ENCODE measurements at regions not wholly inside any gene's neighbourhood (a gene's known extent, or its start where the extent isn't known, plus 50 kb on each side); places are given as distances from the start of the nearest gene placed in this dataset.

GRCh38 chr9:118422508-118422907, 718.3 kb downstream of the TLR4 start:
- Mint-ChIP-seq H3K9me3 (ENCODE audit: insufficient read depth) (no peaks in the 10 kb centered on the region), H3K36me3 (ENCODE audit: low read depth) (no peaks in the 10 kb centered on the region), H3K4me3 (no peak overlapping the region), H3K27me3 (ENCODE audit: low read depth) (no peaks in the 10 kb centered on the region), H3K27ac (no peak overlapping the region), H3K4me1 (ENCODE audit: low read depth) (no peaks in the 10 kb centered on the region)
- CTCF ChIA-PET, result no interaction called here
- DNase-seq, result no peak
- no peak for ATAC-seq
- POLR2A ChIA-PET, result no interaction called here

DNA sequence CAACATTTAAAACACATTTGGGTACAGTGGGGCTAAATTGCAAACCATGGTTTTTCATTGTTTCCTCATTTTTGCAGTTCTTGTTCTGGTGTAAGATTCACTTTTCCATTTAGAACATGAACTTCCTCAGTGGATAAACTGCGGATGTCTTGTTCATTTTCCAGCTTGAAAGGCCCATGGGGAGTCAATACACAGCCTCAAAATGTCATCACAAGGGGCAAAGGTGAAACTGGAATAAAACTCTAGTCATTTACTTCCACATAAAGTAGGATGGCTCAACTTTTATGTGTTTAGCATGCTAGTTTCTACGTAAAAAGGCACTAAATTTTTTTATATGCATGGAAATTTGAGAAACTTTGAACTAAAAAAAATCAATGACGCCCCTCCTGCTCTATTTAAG, 718.8 kb downstream of the TLR4 start:
- H3K27me3 Mint-ChIP-seq (ENCODE audit: low read depth), result no peaks in the 10 kb centered on the region
- H3K4me1 Mint-ChIP-seq (ENCODE audit: low read depth), result no peaks in the 10 kb centered on the region
- H3K36me3 Mint-ChIP-seq (ENCODE audit: low read depth), result no peaks in the 10 kb centered on the region
- H3K9me3 Mint-ChIP-seq (ENCODE audit: insufficient read depth), result no peaks in the 10 kb centered on the region
- DNase-seq (no peak), ATAC-seq (no peak)
- ChIA-PET POLR2A (no interaction called here), CTCF (no interaction called here)
- no peak overlapping the region for H3K27ac Mint-ChIP-seq
- no peak overlapping the region for H3K4me3 Mint-ChIP-seq

DNA sequence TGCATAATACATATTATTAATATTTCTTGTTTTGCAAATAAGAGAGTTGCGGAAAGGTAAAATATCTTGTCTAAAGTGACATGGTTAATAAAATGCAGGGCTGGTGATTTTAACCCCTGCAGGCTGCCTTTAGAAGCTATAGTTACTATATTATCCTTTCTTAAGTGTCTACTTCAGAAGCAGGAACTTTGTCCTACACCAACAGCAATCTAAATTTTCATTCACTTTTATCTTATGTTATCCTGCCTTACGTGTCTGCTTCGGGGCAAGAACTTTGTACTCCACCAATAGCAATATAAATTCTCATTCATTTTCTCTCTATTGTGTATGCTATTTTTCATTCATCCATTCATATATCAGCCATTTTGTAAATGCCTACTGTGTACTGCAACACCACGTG, 719.5 kb downstream of the TLR4 start:
- Mint-ChIP-seq H3K27ac (no peak overlapping the region), H3K9me3 (ENCODE audit: insufficient read depth) (no peaks in the 10 kb centered on the region), H3K4me3 (no peak overlapping the region), H3K4me1 (ENCODE audit: low read depth) (no peaks in the 10 kb centered on the region), H3K27me3 (ENCODE audit: low read depth) (no peaks in the 10 kb centered on the region), H3K36me3 (ENCODE audit: low read depth) (no peaks in the 10 kb centered on the region)
- ATAC-seq (no peak), DNase-seq (no peak)
- CTCF ChIA-PET, result no interaction called here
- POLR2A ChIA-PET, result no interaction called here

DNA sequence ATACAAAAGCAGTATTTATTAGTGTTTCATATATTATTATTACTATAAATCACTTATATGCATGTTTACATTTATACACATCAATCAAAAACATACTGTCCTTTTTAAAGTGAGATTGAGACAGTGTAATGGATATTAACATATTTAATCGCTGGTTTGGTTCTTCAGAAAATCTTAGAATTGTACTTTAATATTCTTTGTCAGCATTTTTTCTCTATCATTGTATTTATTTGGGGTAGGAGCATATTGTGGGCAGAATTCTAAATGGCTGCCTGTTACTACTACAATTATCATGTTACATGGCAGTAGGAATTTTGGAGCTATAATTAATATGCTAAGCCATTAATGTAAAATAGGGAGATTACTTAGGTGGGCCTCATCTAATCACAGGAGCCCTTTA, 722.6 kb downstream of the TLR4 start:
- CTCF ChIA-PET, result no interaction called here
- DNase-seq (no peak), ATAC-seq (no peak)
- Mint-ChIP-seq H3K27ac (no peak overlapping the region), H3K4me3 (no peak overlapping the region), H3K4me1 (ENCODE audit: low read depth) (no peaks in the 10 kb centered on the region), H3K36me3 (ENCODE audit: low read depth) (no peaks in the 10 kb centered on the region), H3K9me3 (ENCODE audit: insufficient read depth) (no peaks in the 10 kb centered on the region), H3K27me3 (ENCODE audit: low read depth) (no peaks in the 10 kb centered on the region)
- POLR2A ChIA-PET, result no interaction called here

DNA sequence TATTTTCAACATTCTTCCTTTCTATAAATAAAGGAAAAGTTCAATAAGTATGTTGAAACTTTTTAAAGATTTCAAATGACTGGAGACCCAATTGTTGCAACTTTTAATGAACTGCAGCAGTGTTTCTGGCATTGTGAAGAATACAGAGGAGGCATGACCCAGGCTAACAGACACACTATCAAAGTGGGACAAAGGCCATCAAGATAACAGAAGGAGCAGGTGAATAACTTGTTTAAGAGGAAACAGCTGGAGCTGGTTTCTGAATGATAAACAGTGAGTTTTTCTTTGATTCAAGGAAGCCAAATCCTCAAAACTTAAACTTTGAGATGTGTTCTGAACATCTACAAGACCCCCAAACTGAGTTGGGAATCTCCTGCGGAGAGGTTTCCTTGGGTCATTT, 734.6 kb downstream of the TLR4 start:
- ATAC-seq, result no peak
- ChIA-PET CTCF (no interaction called here), POLR2A (no interaction called here)
- no peaks in the 10 kb centered on the region for H3K27me3 Mint-ChIP-seq (ENCODE audit: low read depth)
- no peak overlapping the region for H3K27ac Mint-ChIP-seq
- no peaks in the 10 kb centered on the region for H3K4me1 Mint-ChIP-seq (ENCODE audit: low read depth)
- no peak overlapping the region for H3K4me3 Mint-ChIP-seq
- H3K9me3 Mint-ChIP-seq (ENCODE audit: insufficient read depth), result no peaks in the 10 kb centered on the region
- DNase-seq, result no peak
- H3K36me3 Mint-ChIP-seq (ENCODE audit: low read depth), result no peaks in the 10 kb centered on the region

- CTCF ChIA-PET, result no interaction called here
- no peak for ATAC-seq
- Mint-ChIP-seq H3K27ac (no peak overlapping the region), H3K9me3 (ENCODE audit: insufficient read depth) (no peaks in the 10 kb centered on the region), H3K4me3 (no peak overlapping the region), H3K36me3 (ENCODE audit: low read depth) (no peaks in the 10 kb centered on the region), H3K27me3 (ENCODE audit: low read depth) (no peaks in the 10 kb centered on the region), H3K4me1 (ENCODE audit: low read depth) (no peaks in the 10 kb centered on the region)
- no peak for DNase-seq
- POLR2A ChIA-PET, result no interaction called here
Observed at GRCh38 chr9:118439441-118439840, 735.2 kb downstream of the TLR4 start.

GRCh38 chr9:118444403-118444802, 740.2 kb downstream of the TLR4 start:
- H3K36me3 Mint-ChIP-seq (ENCODE audit: low read depth), result no peaks in the 10 kb centered on the region
- POLR2A ChIA-PET, result no interaction called here

GRCh38 chr9:118446943-118447639, 742.9 kb downstream of the TLR4 start:
- ChIA-PET POLR2A (no interaction called here), CTCF (interaction anchor here (1.3 kb wide), 1 partner anchor 13 kb away, joined by 3 read pairs; no protein-coding TSS in a partner anchor)
- Mint-ChIP-seq H3K4me3 (no peak overlapping the region), H3K27me3 (ENCODE audit: low read depth) (no peaks in the 10 kb centered on the region), H3K27ac (no peak overlapping the region), H3K9me3 (ENCODE audit: insufficient read depth) (no peaks in the 10 kb centered on the region), H3K36me3 (ENCODE audit: low read depth) (no peaks in the 10 kb centered on the region), H3K4me1 (ENCODE audit: low read depth) (no peaks in the 10 kb centered on the region)
- DNase-seq (no peak), ATAC-seq (no peak)

More at GRCh38 chr9:118444403-118444802, 740.2 kb downstream of the TLR4 start:
- H3K27ac Mint-ChIP-seq, result no peak overlapping the region
- ATAC-seq, result no peak
- H3K4me1 Mint-ChIP-seq (ENCODE audit: low read depth), result no peaks in the 10 kb centered on the region
- no peaks in the 10 kb centered on the region for H3K27me3 Mint-ChIP-seq (ENCODE audit: low read depth)
- H3K4me3 Mint-ChIP-seq, result no peak overlapping the region
- no peaks in the 10 kb centered on the region for H3K9me3 Mint-ChIP-seq (ENCODE audit: insufficient read depth)
- no peak for DNase-seq
- CTCF ChIA-PET, result no interaction called here

GRCh38 chr9:118449554-118449953, 745.4 kb downstream of the TLR4 start:
- no peaks in the 10 kb centered on the region for H3K27me3 Mint-ChIP-seq (ENCODE audit: low read depth)
- no peak overlapping the region for H3K4me3 Mint-ChIP-seq
- H3K4me1 Mint-ChIP-seq (ENCODE audit: low read depth), result no peaks in the 10 kb centered on the region
- no peaks in the 10 kb centered on the region for H3K9me3 Mint-ChIP-seq (ENCODE audit: insufficient read depth)
- no peak overlapping the region for H3K27ac Mint-ChIP-seq
- no peak for ATAC-seq
- ChIA-PET POLR2A (no interaction called here), CTCF (no interaction called here)
- no peaks in the 10 kb centered on the region for H3K36me3 Mint-ChIP-seq (ENCODE audit: low read depth)
- DNase-seq, result no peak

DNA sequence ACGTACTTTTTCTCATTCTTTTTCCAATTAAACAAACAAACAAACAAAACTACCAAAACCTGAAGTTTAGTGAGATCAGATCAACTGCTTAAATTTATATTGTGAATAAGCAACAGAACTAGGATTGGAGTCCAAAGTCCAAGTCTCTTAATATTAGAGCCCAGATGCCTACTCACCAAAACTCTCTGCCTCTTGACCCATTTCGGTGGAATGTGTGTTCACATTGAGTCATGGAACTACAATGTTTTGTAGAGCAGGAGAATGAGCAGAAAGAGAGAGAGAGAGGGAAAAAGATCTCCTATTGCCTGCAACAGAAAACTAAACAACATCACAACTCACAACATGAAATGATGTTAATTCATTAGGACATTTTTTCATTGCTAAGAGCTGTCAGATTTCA, 751.1 kb downstream of the TLR4 start:
- Mint-ChIP-seq H3K4me1 (ENCODE audit: low read depth) (no peaks in the 10 kb centered on the region), H3K4me3 (no peak overlapping the region), H3K27me3 (ENCODE audit: low read depth) (no peaks in the 10 kb centered on the region), H3K27ac (no peak overlapping the region), H3K9me3 (ENCODE audit: insufficient read depth) (no peaks in the 10 kb centered on the region), H3K36me3 (ENCODE audit: low read depth) (no peaks in the 10 kb centered on the region)
- DNase-seq (no peak), ATAC-seq (no peak)
- CTCF ChIA-PET, result no interaction called here
- POLR2A ChIA-PET, result no interaction called here

DNA sequence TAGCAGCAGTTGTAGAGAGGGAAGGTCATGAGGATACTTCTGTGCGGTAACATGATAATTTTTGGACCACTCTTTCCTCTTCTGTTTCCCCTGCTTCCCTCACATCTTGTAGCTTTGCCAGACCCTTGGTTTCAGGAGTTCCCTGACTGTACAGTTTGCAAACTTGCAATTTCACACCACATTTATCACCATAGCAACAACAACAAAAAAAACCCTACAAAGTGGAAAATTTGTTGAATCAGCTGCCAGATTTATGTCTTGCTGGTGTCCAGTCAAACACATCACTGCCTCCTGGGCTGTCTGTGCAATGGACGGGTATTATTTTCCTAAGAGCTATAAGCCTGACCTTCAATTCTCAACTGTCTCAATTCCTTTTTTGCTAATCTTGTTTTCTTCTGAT, 751.6 kb downstream of the TLR4 start:
- Mint-ChIP-seq H3K4me3 (no peak overlapping the region), H3K27ac (no peak overlapping the region), H3K27me3 (ENCODE audit: low read depth) (no peaks in the 10 kb centered on the region), H3K9me3 (ENCODE audit: insufficient read depth) (no peaks in the 10 kb centered on the region), H3K36me3 (ENCODE audit: low read depth) (no peaks in the 10 kb centered on the region), H3K4me1 (ENCODE audit: low read depth) (no peaks in the 10 kb centered on the region)
- DNase-seq (no peak), ATAC-seq (no peak)
- ChIA-PET POLR2A (no interaction called here), CTCF (no interaction called here)

DNA sequence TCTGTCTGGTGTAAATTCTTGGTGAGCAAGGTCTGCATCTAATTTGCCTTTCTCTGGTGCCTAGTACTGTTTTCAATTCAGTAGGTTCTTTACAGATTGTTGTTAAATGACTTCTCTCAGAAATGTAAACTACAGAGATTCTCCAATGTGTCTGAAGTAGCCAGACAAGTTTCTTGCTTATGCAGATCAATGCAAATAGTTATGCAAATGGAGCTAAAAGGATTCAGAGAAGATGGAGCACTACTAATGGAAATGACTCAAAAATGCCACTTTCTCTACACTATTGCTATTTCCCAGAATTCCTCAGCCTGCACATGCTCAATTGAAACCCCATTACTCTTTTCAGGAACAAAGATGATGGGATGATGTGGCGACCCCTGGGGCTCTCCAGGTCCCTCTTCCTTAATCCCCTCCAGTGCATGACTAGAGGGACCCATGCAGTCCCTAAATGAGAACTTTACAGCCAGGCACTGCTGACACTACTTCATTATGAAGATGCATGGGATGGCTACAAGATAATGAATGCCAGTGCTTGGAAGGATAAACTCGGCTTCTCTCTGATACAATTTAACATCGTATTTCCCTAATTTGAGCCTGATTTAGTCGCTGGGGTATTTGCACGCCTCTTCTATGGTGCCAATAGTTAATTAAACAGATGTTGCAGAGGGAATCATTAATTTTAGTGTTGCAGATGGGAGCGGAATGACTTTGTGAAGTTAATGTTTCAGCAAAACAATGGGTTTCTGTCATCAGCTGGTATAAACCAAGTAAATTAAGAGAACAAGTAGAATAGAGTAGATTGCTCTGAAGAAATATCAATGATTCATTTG, 753.2 kb downstream of the TLR4 start:
- CTCF ChIA-PET, result no interaction called here
- POLR2A ChIA-PET, result no interaction called here
- no peak for DNase-seq
- Mint-ChIP-seq H3K36me3 (ENCODE audit: low read depth) (no peaks in the 10 kb centered on the region), H3K9me3 (ENCODE audit: insufficient read depth) (no peaks in the 10 kb centered on the region), H3K27ac (no peak overlapping the region), H3K4me1 (ENCODE audit: low read depth) (no peaks in the 10 kb centered on the region), H3K4me3 (no peak overlapping the region), H3K27me3 (ENCODE audit: low read depth) (no peaks in the 10 kb centered on the region)
- no peak for ATAC-seq

GRCh38 chr9:118459913-118460312, 755.7 kb downstream of the TLR4 start:
- Mint-ChIP-seq H3K27ac (no peak overlapping the region), H3K36me3 (ENCODE audit: low read depth) (no peaks in the 10 kb centered on the region), H3K4me3 (no peak overlapping the region), H3K9me3 (ENCODE audit: insufficient read depth) (no peaks in the 10 kb centered on the region), H3K4me1 (ENCODE audit: low read depth) (no peaks in the 10 kb centered on the region), H3K27me3 (ENCODE audit: low read depth) (no peaks in the 10 kb centered on the region)
- POLR2A ChIA-PET, result no interaction called here
- ATAC-seq (no peak), DNase-seq (no peak)
- CTCF ChIA-PET, result interaction anchor here (1.1 kb wide), 1 partner anchor 13 kb away, joined by 3 read pairs; no protein-coding TSS in a partner anchor

Measured in activated CD8-positive, alpha-beta T cell treated with anti-CD3 and anti-CD28 coated beads, Interleukin-2, amount 10 ng/mL, durations not matched to agents 7 days and 5 days (primary cell).